OCI-LY7 (cell line): ENCODE measurements at regions not wholly inside any gene's neighbourhood (a gene's known extent, or its start where the extent isn't known, plus 50 kb on each side); places are given as distances from the start of the nearest gene placed in this dataset.

ENCODE experiments used
- CTCF ChIP-seq: fragments of 200-600 bp; sonication (generic); conservative IDR thresholded peaks from 2 replicates; pipeline ENCODE4 v1.5.1; 2014; ENCODE audit warnings: mild to moderate bottlenecking, antibody characterized with exemption, low read length, moderate library complexity, mixed read lengths
- EZH2phosphoT487 ChIP-seq: fragments of 200-600 bp; sonication (generic); IDR thresholded peaks from 2 replicates; pipeline ENCODE4 v1.6.1; 2018; ENCODE audit warnings: low read depth, borderline replicate concordance, mild to moderate bottlenecking, mixed run types, antibody characterized with exemption, low read length, moderate library complexity, mixed read lengths

GRCh38 chr6:9025228-9025627 is 589.9 kb upstream of the SLC35B3 start:
- no peak for TF ChIP-seq CTCF
- TF ChIP-seq EZH2phosphoT487: no peak
